ENCODE measurements at regions not wholly inside any gene's neighbourhood (a gene's known extent, or its start where the extent isn't known, plus 50 kb on each side); places are given as distances from the start of the nearest gene placed in this dataset.

GRCh38 chr1:104092698-104093097 is 343.0 kb downstream of the AMY1C start:
- no peak for TF ChIP-seq CTCF (IDR thresholded peaks at IDR 0.05)
- TF ChIP-seq POLR2A (IDR thresholded peaks at IDR 0.05), result no peak
